AG10803 (cell line): ENCODE measurements at regions not wholly inside any gene's neighbourhood (a gene's known extent, or its start where the extent isn't known, plus 50 kb on each side); places are given as distances from the start of the nearest gene placed in this dataset.
A peak's percentile ranks its signal among the peaks of the same experiment; 100 is the strongest.
"Not testable (repeated sequence)": the region's sequence is repeated elsewhere in the genome, so short reads cannot be mapped to it uniquely, and the experiment has no call there.

Source experiments
- DNase-seq: peaks from one replicate; pipeline ENCODE4 v3.0.0; 2010; ENCODE audit warnings: low read depth
- H3K4me3 ChIP-seq: 2 replicates; pipeline ENCODE4 v1.5.1; 2011; ENCODE audit warnings: mild to moderate bottlenecking, low read length, control low read depth
- CTCF ChIP-seq: conservative IDR thresholded peaks from 2 replicates; pipeline ENCODE4 v1.5.1; 2011; ENCODE audit warnings: mild to moderate bottlenecking, low read length, control low read depth, inconsistent platforms

- H3K4me3 ChIP-seq, result no peak overlapping the region
- no peak for DNase-seq
- TF ChIP-seq CTCF, result no peak
These were observed 60.5 kb downstream of the DSEL start for GRCh38 chr18:67455890-67456501.

- no peak for TF ChIP-seq CTCF
- no peak for DNase-seq
- H3K4me3 ChIP-seq, result no peak overlapping the region
These were observed 62.6 kb downstream of the DSEL start for GRCh38 chr18:67453901-67454300.

- H3K4me3 ChIP-seq, result no peak overlapping the region
- TF ChIP-seq CTCF, result no peak
- DNase-seq, result no peak
These were observed 64.6 kb downstream of the DSEL start for GRCh38 chr18:67451960-67452359.

GRCh38 chr18:67451101-67451500 is 65.4 kb downstream of the DSEL start:
- not testable (repeated sequence) for DNase-seq

GRCh38 chr18:67433971-67434370 is 82.5 kb downstream of the DSEL start:
- H3K4me3 ChIP-seq, result no peak overlapping the region
- no peak for DNase-seq
- no peak for TF ChIP-seq CTCF

More at GRCh38 chr18:67451101-67451500, 65.4 kb downstream of the DSEL start:
- H3K4me3 ChIP-seq, result not testable (repeated sequence)

- H3K4me3 ChIP-seq, result no peak overlapping the region
- TF ChIP-seq CTCF, result no peak
- peak; percentile 52 for DNase-seq
These were observed 83.7 kb downstream of the DSEL start for GRCh38 chr18:67432806-67433205.

GRCh38 chr18:67428805-67429204 is 87.7 kb downstream of the DSEL start:
- no peak overlapping the region for H3K4me3 ChIP-seq
- DNase-seq, result peak; percentile 19
- TF ChIP-seq CTCF, result no peak

GRCh38 chr18:67428158-67428557 is 88.4 kb downstream of the DSEL start:
- no peak; the same call in 1 of the 2 replicates for TF ChIP-seq CTCF
- DNase-seq, result peak; percentile 33
- H3K4me3 ChIP-seq, result no peak overlapping the region
